B cell (primary cell): ENCODE measurements at regions not wholly inside any gene's neighbourhood (a gene's known extent, or its start where the extent isn't known, plus 50 kb on each side); places are given as distances from the start of the nearest gene placed in this dataset.

Source experiments
- ATAC-seq: fragments of 200-7000 bp; cut with Tn5 transposase; one replicate; pipeline ENCODE4 v1.10.0; 2021; ENCODE audit warnings: low read depth, mild to moderate bottlenecking, moderate number of reproducible peaks, moderate library complexity
- CTCF ChIA-PET: fragments of 350-600 bp; sonication (Branson Sonifier 250); formaldehyde crosslinking; loops from one replicate; lab custom pipeline; 2021; ENCODE audit warnings: antibody characterized with exemption, inconsistent platforms; lab: Charles Lee
- POLR2A ChIA-PET: fragments of 350-600 bp; sonication (Branson Sonifier 250); formaldehyde crosslinking; loops from one replicate; lab custom pipeline; 2021; ENCODE audit warnings: antibody characterized with exemption; lab: Charles Lee
- DNase-seq: peaks from one replicate; pipeline ENCODE4 v3.0.0; 2013
- H2AFZ ChIP-seq: 2 replicates; pipeline ENCODE4 v1.6.1; 2012; ENCODE audit warnings: mild to moderate bottlenecking, low read depth, low read length; ENCODE audit not compliant: insufficient read depth, poor library complexity, severe bottlenecking
- H3K27ac ChIP-seq, 2 donors: 1 replicate in 1 of 2; 2 replicates in 1 of 2; pipeline ENCODE4 v1.5.1; 2012 to 2013; ENCODE audit warnings: low read length in 2 of 2, mild to moderate bottlenecking in 2 of 2, moderate library complexity in 1 of 2
- H3K27me3 ChIP-seq, 4 experiments: fragments of 200-600 bp in 1 of 4; sonication (generic) in 1 of 4; replicated peaks in 1 of 4; 1 replicate in 2 of 4; 2 replicates in 2 of 4; pipeline versions ENCODE4 v1.6.1 to v1.7.0; 2013 to 2016; ENCODE audit warnings: low read length in 3 of 4, mild to moderate bottlenecking in 2 of 4, mixed read lengths in 1 of 4, moderate library complexity in 1 of 4; ENCODE audit not compliant: insufficient read depth in 4 of 4, control insufficient read depth in 3 of 4; ENCODE audit errors: control extremely low read depth in 1 of 4
- H3K36me3 ChIP-seq, 2 experiments: replicated peaks in 1 of 2; 1 replicate in 1 of 2; 2 replicates in 1 of 2; pipeline versions ENCODE4 v1.6.1 to v1.7.1; 2013; ENCODE audit warnings: low read length in 1 of 2; ENCODE audit not compliant: insufficient read depth in 2 of 2, control insufficient read depth in 1 of 2; ENCODE audit errors: control extremely low read depth in 1 of 2, extremely low read depth in 1 of 2
- H3K4me1 ChIP-seq, 2 donors: fragments of 200-600 bp in 1 of 2; sonication (generic) in 1 of 2; 1 replicate in 1 of 2; 2 replicates in 1 of 2; pipeline versions ENCODE4 v1.5.1 to v1.6.1; 2013 to 2017; ENCODE audit warnings: low read length in 2 of 2; ENCODE audit not compliant: control insufficient read depth in 2 of 2, insufficient read depth in 2 of 2
- H3K4me2 ChIP-seq: replicated peaks from 2 replicates; pipeline ENCODE3; 2012; ENCODE audit warnings: mild to moderate bottlenecking, low read depth, low read length; ENCODE audit not compliant: poor library complexity, severe bottlenecking
- H3K4me3 ChIP-seq, 5 experiments: fragments of 200-600 bp in 1 of 5; sonication (generic) in 1 of 5; 1 replicate in 3 of 5; 2 replicates in 2 of 5; pipeline versions ENCODE4 v1.5.1 to v1.7.0; 2011 to 2016; ENCODE audit warnings: low read length in 4 of 5, mild to moderate bottlenecking in 4 of 5, low read depth in 2 of 5, control low read depth in 1 of 5, moderate library complexity in 1 of 5; ENCODE audit not compliant: insufficient read depth in 1 of 5; ENCODE audit errors: control extremely low read depth in 1 of 5, extremely low read depth in 1 of 5
- H3K79me2 ChIP-seq: fragments of 200-600 bp; sonication (generic); one replicate; pipeline ENCODE4 v1.6.0; 2016; ENCODE audit warnings: low read length; ENCODE audit not compliant: control insufficient read depth, insufficient read depth
- H3K9ac ChIP-seq: fragments of 200-600 bp; sonication (generic); 2 replicates; pipeline ENCODE4 v1.6.1; 2017; ENCODE audit warnings: mild to moderate bottlenecking, low read length, moderate library complexity
- H3K9me3 ChIP-seq, 3 donors: one replicate each; pipeline versions ENCODE4 v1.6.1 to v1.7.1; 2013; ENCODE audit warnings: low read length in 2 of 3; ENCODE audit not compliant: control insufficient read depth in 2 of 3, insufficient read depth in 1 of 3; ENCODE audit errors: control extremely low read depth in 1 of 3
- H4K20me1 ChIP-seq: 2 replicates; pipeline ENCODE4 v1.6.0; 2012; ENCODE audit warnings: mild to moderate bottlenecking, low read length; ENCODE audit not compliant: insufficient read depth, control insufficient read depth, poor library complexity, severe bottlenecking
- H3K27ac Mint-ChIP-seq: one replicate; pipeline ENCODE4 v1.8.0; 2021; ENCODE audit warnings: mixed read lengths
- H3K27me3 Mint-ChIP-seq: one replicate; pipeline ENCODE4 v1.8.0; 2021; ENCODE audit warnings: mixed read lengths
- H3K4me1 Mint-ChIP-seq: one replicate; pipeline ENCODE4 v1.8.0; 2021; ENCODE audit warnings: mixed read lengths
- H3K4me3 Mint-ChIP-seq: one replicate; pipeline ENCODE4 v1.8.0; 2021; ENCODE audit warnings: mixed read lengths
- H3K9me3 Mint-ChIP-seq: one replicate; pipeline ENCODE4 v1.8.0; 2022; ENCODE audit warnings: mixed read lengths; ENCODE audit not compliant: insufficient read depth
- EZH2 ChIP-seq: IDR thresholded peaks from 2 replicates; pipeline ENCODE4 v1.6.1; 2012; ENCODE audit warnings: borderline replicate concordance, low read depth, mild to moderate bottlenecking, moderate library complexity, low read length; ENCODE audit not compliant: insufficient read depth, poor library complexity, severe bottlenecking
- WGBS: methylation state at CpG from one replicate; pipeline ENCODE4 v1.1.5; 2013; ENCODE audit warnings: missing lambda C conversion rate; ENCODE audit not compliant: insufficient coverage; 5-methylcytosine and 5-hydroxymethylcytosine counted together
- intact Hi-C: fragments of 100-400 bp; cut with micrococcal nuclease; formaldehyde crosslinking; loops from one replicate; pipeline ENCODE4 v1.10.0; 2022
- TF ChIP-seq, protein P1 (sequence below): fragments of 200-600 bp; IDR thresholded peaks from one replicate; pipeline ENCODE4 v1.8.0; 2022; ENCODE audit warnings: antibody characterized with exemption, mild to moderate bottlenecking

DNA sequence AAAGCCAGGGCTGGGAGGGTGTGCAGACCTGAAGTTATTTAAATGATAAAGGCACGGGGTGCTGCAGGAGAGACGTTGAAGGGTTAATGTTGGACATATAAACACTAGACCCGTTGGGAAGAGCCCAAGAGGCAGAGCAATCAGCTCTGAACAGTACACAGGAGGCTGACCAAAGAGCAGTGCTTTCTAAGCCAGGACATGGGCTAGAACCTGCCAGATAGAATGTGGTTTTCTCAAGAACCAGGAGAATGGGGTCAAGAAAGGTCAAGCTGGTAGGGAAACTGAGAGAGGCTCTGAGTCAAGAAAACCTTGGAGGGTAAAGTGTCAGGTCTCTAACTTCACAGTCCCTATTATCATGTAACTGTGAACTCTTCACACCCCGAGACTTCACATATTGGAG is 143.2 kb upstream of the EEA1 start:
- Histone ChIP-seq H3K4me2 (no peak overlapping the region), H3K27ac (no peak overlapping the region), H3K36me3 (no peaks in the 10 kb centered on the region), H3K4me1 (no peaks in the 10 kb centered on the region), H2AFZ (no peak overlapping the region), H3K9ac (no peak overlapping the region), H3K79me2 (no peaks in the 10 kb centered on the region), H3K27me3 (no peaks in the 10 kb centered on the region), H4K20me1 (no peaks in the 10 kb centered on the region), H3K4me3 (no peak overlapping the region), H3K9me3 (no peaks in the 10 kb centered on the region)
- Mint-ChIP-seq H3K9me3 (no peaks in the 10 kb centered on the region), H3K4me1 (no peaks in the 10 kb centered on the region), H3K27me3 (no peaks in the 10 kb centered on the region), H3K4me3 (no peak overlapping the region), H3K27ac (no peak overlapping the region)
- DNase-seq = no peak
- intact Hi-C loops = no loop called here
- CTCF ChIA-PET = no interaction called here
- TF ChIP-seq EZH2 = no peak
- TF ChIP-seq, protein P1, sequence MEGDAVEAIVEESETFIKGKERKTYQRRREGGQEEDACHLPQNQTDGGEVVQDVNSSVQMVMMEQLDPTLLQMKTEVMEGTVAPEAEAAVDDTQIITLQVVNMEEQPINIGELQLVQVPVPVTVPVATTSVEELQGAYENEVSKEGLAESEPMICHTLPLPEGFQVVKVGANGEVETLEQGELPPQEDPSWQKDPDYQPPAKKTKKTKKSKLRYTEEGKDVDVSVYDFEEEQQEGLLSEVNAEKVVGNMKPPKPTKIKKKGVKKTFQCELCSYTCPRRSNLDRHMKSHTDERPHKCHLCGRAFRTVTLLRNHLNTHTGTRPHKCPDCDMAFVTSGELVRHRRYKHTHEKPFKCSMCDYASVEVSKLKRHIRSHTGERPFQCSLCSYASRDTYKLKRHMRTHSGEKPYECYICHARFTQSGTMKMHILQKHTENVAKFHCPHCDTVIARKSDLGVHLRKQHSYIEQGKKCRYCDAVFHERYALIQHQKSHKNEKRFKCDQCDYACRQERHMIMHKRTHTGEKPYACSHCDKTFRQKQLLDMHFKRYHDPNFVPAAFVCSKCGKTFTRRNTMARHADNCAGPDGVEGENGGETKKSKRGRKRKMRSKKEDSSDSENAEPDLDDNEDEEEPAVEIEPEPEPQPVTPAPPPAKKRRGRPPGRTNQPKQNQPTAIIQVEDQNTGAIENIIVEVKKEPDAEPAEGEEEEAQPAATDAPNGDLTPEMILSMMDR = no peak
- no peak for ATAC-seq
- POLR2A ChIA-PET = no interaction called here
- 77% methylated on average over 3 of the region's 4 CpGs for WGBS

GRCh38 chr12:93073324-93073723 is 144.2 kb upstream of the EEA1 start:
- 83% methylated on average over 1 of the region's 4 CpGs for whole genome bisulfite sequencing
- Mint-ChIP-seq H3K4me3 (no peak overlapping the region), H3K9me3 (no peaks in the 10 kb centered on the region), H3K4me1 (no peaks in the 10 kb centered on the region), H3K27ac (no peak overlapping the region), H3K27me3 (no peaks in the 10 kb centered on the region)
- no peak overlapping the region for H3K4me2 ChIP-seq
- H3K36me3 ChIP-seq = no peaks in the 10 kb centered on the region
- no peaks in the 10 kb centered on the region for H3K79me2 ChIP-seq
- H3K9me3 ChIP-seq = no peaks in the 10 kb centered on the region
- no peaks in the 10 kb centered on the region for H4K20me1 ChIP-seq
- H3K27me3 ChIP-seq = no peaks in the 10 kb centered on the region
- TF ChIP-seq EZH2 = no peak
- TF ChIP-seq, protein P1 = no peak
- no peak overlapping the region for H3K27ac ChIP-seq
- DNase-seq (no peak), ATAC-seq (no peak)
- H3K4me3 ChIP-seq = no peak overlapping the region
- no peaks in the 10 kb centered on the region for H3K4me1 ChIP-seq
- H2AFZ ChIP-seq = no peak overlapping the region
- CTCF ChIA-PET = interaction anchor here (0.6 kb wide), 1 partner anchor 76 kb away, joined by 3 read pairs; no protein-coding TSS in a partner anchor
- intact Hi-C loops = no loop called here
- no peak overlapping the region for H3K9ac ChIP-seq
- POLR2A ChIA-PET = no interaction called here
